Tibial nerve (tissue), 4 donors: ENCODE measurements at regions not wholly inside any gene's neighbourhood (a gene's known extent, or its start where the extent isn't known, plus 50 kb on each side); places are given as distances from the start of the nearest gene placed in this dataset.

Experiments
- DNase-seq, 2 donors: peaks; one replicate each; pipeline ENCODE4 v3.0.0-alpha.2; 2019; ENCODE audit warnings: low spot score in 2 of 2
- H3K27ac ChIP-seq, 4 donors: fragments of 200-600 bp; sonication (generic) in 3 of 4; one replicate each; pipeline ENCODE4 v1.5.1; 2017 to 2019; ENCODE audit warnings: mild to moderate bottlenecking in 1 of 4
- H3K27me3 ChIP-seq, 2 donors: fragments of 200-600 bp; sonication (generic) in 1 of 2; one replicate each; pipeline versions ENCODE4 v1.5.1 to v1.6.0; 2017 to 2019
- H3K36me3 ChIP-seq, 3 donors: fragments of 200-600 bp; sonication (generic); one replicate each; pipeline ENCODE4 v1.5.1; 2018 to 2019
- H3K4me1 ChIP-seq, 4 donors: fragments of 200-600 bp; sonication (generic) in 3 of 4; one replicate each; pipeline ENCODE4 v1.5.1; 2017 to 2019
- H3K4me3 ChIP-seq, 4 donors: fragments of 200-600 bp; sonication (generic) in 3 of 4; one replicate each; pipeline ENCODE4 v1.5.1; 2017 to 2019; ENCODE audit warnings: mild to moderate bottlenecking in 1 of 4, moderate library complexity in 1 of 4
- H3K9me3 ChIP-seq, 4 donors: fragments of 200-600 bp; sonication (generic) in 3 of 4; one replicate each; pipeline ENCODE4 v1.5.1; 2017 to 2019
- EP300 ChIP-seq, 2 donors: sonication (generic); formaldehyde crosslinking; IDR thresholded peaks; one replicate each; pipeline ENCODE4 v1.6.1; 2017; ENCODE audit warnings: antibody characterized with exemption in 2 of 2, mild to moderate bottlenecking in 1 of 2
- POLR2A ChIP-seq, 2 donors: fragments of 450-650 bp; IDR thresholded peaks; one replicate each; pipeline ENCODE4 v1.6.1; 2017; ENCODE audit warnings: antibody characterized with exemption in 2 of 2, mild to moderate bottlenecking in 2 of 2, moderate library complexity in 2 of 2
- WGBS, 2 donors: methylation state at CpG; one replicate each; pipeline ENCODE4 v1.1.5; 2018; 5-methylcytosine and 5-hydroxymethylcytosine counted together
- TF ChIP-seq, protein P1 (sequence below), 5 experiments: fragments of 200-600 bp in 3 of 5; fragments of 450-650 bp in 2 of 5; sonication (generic) in 3 of 5; IDR thresholded peaks; one replicate each; pipeline ENCODE4 v1.5.1; 2016 to 2019; ENCODE audit warnings: antibody characterized with exemption in 5 of 5, mild to moderate bottlenecking in 3 of 5, moderate library complexity in 2 of 5

- WGBS, 2 donors: 87 to 89% methylated on average over 15 of the region's 15 CpGs
- Histone ChIP-seq H3K4me1 (no peaks in the 10 kb centered on the region), H3K9me3 (no peaks in the 10 kb centered on the region), H3K27me3 (no peaks in the 10 kb centered on the region), H3K36me3 (peaks cover 0 to 46% (median 0%) of the 10 kb centered on the region in 3 donors), H3K27ac (no peak overlapping the region), H3K4me3 (no peak overlapping the region)
- TF ChIP-seq EP300 (IDR thresholded peaks at IDR 0.05) (no peak), POLR2A (IDR thresholded peaks at IDR 0.05) (no peak)
- no peak for DNase-seq
Measured at GRCh38 chr17:72399608-72400487, 279.0 kb downstream of the SOX9 start.

- WGBS, 2 donors: 83% methylated on average over 7 of the region's 7 CpGs
- Histone ChIP-seq H3K9me3 (no peaks in the 10 kb centered on the region), H3K27ac (no peak overlapping the region), H3K4me3 (no peak overlapping the region), H3K27me3 (no peaks in the 10 kb centered on the region), H3K36me3 (peaks cover 0 to 45% (median 0%) of the 10 kb centered on the region in 3 donors), H3K4me1 (no peaks in the 10 kb centered on the region)
- no peak for DNase-seq
- TF ChIP-seq, protein P1, sequence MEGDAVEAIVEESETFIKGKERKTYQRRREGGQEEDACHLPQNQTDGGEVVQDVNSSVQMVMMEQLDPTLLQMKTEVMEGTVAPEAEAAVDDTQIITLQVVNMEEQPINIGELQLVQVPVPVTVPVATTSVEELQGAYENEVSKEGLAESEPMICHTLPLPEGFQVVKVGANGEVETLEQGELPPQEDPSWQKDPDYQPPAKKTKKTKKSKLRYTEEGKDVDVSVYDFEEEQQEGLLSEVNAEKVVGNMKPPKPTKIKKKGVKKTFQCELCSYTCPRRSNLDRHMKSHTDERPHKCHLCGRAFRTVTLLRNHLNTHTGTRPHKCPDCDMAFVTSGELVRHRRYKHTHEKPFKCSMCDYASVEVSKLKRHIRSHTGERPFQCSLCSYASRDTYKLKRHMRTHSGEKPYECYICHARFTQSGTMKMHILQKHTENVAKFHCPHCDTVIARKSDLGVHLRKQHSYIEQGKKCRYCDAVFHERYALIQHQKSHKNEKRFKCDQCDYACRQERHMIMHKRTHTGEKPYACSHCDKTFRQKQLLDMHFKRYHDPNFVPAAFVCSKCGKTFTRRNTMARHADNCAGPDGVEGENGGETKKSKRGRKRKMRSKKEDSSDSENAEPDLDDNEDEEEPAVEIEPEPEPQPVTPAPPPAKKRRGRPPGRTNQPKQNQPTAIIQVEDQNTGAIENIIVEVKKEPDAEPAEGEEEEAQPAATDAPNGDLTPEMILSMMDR (IDR thresholded peaks at IDR 0.05): no peak
- TF ChIP-seq EP300 (IDR thresholded peaks at IDR 0.05): no peak
- no peak for TF ChIP-seq POLR2A (IDR thresholded peaks at IDR 0.05)
Measured at GRCh38 chr17:72400488-72400827, 279.6 kb downstream of the SOX9 start.

- H3K4me3 ChIP-seq: no peak overlapping the region
- TF ChIP-seq POLR2A (IDR thresholded peaks at IDR 0.05) (no peak), EP300 (IDR thresholded peaks at IDR 0.05) (no peak)
- TF ChIP-seq, protein P1 (IDR thresholded peaks at IDR 0.05): no peak
- no peaks in the 10 kb centered on the region for H3K4me1 ChIP-seq
- H3K27me3 ChIP-seq: no peaks in the 10 kb centered on the region
- no peak overlapping the region for H3K27ac ChIP-seq
- peaks cover 0 to 41% (median 0%) of the 10 kb centered on the region in 3 donors for H3K36me3 ChIP-seq
- no peak for DNase-seq
- 93 to 95% methylated on average over 3 of the region's 3 CpGs for WGBS, 2 donors
- H3K9me3 ChIP-seq: no peaks in the 10 kb centered on the region
Measured at GRCh38 chr17:72400863-72401262, 280.0 kb downstream of the SOX9 start.

- Histone ChIP-seq H3K27ac (no peak overlapping the region), H3K4me3 (no peak overlapping the region), H3K27me3 (no peaks in the 10 kb centered on the region), H3K36me3 (peaks cover 0 to 41% (median 0%) of the 10 kb centered on the region in 3 donors), H3K9me3 (no peaks in the 10 kb centered on the region), H3K4me1 (peaks cover 0 to 3% (median 0%) of the 10 kb centered on the region in 4 donors)
- 94 to 95% methylated on average over 5 of the region's 5 CpGs for WGBS, 2 donors
- no peak for DNase-seq
- TF ChIP-seq EP300 (IDR thresholded peaks at IDR 0.05) (no peak), POLR2A (IDR thresholded peaks at IDR 0.05) (no peak)
- TF ChIP-seq, protein P1 (IDR thresholded peaks at IDR 0.05): no peak
Measured at GRCh38 chr17:72401883-72402726, 281.3 kb downstream of the SOX9 start.

DNA sequence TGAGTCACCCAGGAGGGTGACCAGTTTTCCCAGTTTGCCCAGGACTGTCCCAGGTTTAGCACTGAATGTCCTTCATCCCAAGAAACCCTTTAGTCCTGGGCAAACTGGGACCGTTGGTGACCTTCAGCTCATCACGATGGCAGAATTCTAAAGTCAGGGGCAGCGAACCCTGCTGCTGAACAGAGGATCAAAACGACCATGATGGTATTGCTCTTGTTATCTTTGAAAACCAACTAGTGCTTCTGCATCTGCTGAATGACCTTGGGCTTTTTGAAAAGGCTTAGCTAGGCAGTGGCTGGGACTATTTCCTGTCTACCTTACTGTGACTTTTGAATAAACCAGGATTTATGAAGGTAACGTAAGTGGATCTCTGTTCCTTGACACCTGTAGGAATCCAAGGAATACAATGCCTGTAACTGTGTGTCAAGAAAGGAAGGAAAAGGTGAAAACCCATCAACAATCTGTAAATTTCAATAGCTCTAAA lies 281.9 kb downstream of the SOX9 start:
- H3K36me3 ChIP-seq: peaks cover 0 to 41% (median 0%) of the 10 kb centered on the region in 3 donors
- no peak for TF ChIP-seq EP300 (IDR thresholded peaks at IDR 0.05)
- WGBS, 2 donors: 93 to 94% methylated on average over 5 of the region's 5 CpGs

More for the DNA sequence above, 281.9 kb downstream of the SOX9 start:
- Histone ChIP-seq H3K9me3 (no peaks in the 10 kb centered on the region), H3K27me3 (no peaks in the 10 kb centered on the region), H3K4me1 (peaks cover 0 to 10% (median 4%) of the 10 kb centered on the region in 4 donors), H3K4me3 (no peak overlapping the region), H3K27ac (no peak overlapping the region)
- DNase-seq: no peak
